Frontal cortex (tissue), 1 donor: ENCODE measurements at regions not wholly inside any gene's neighbourhood (a gene's known extent, or its start where the extent isn't known, plus 50 kb on each side); places are given as distances from the start of the nearest gene placed in this dataset. TPM values are rescaled to one million over a fixed set of nuclear protein-coding genes. Genes with fewer than 3 reads are reported as not detected.

Experiments
- small RNA-seq: library from RNA; depleted of rRNA; stranded (forward); fragments of <200 nt; gene quantifications from one replicate; pipeline ENCODE3, GENCODE V24; 2014

Small RNA genes in the stretch of these regions (small RNA-seq; reads per million reads assigned to genes)
- gene MIR221: 715 reads per million, percentile 99 among the genes with 10 or more reads in this experiment
- gene MIR222: 345 reads per million, percentile 99 among the genes with 10 or more reads in this experiment
- not detected for gene RF00017
- gene RF00591: not detected
